IPS DF 19.7 (cell line): ENCODE measurements at regions not wholly inside any gene's neighbourhood (a gene's known extent, or its start where the extent isn't known, plus 50 kb on each side); places are given as distances from the start of the nearest gene placed in this dataset.
"Not testable (repeated sequence)": the region's sequence is repeated elsewhere in the genome, so short reads cannot be mapped to it uniquely, and the experiment has no call there.

Experiments used
- DNase-seq: peaks from one replicate; pipeline ENCODE4 v3.0.0-alpha.2; 2013; ENCODE audit warnings: low read depth, low spot score

- DNase-seq = no peak
These were observed 131.3 kb downstream of the LPIN1 start for GRCh38 chr2:11877764-11878163.

GRCh38 chr2:11885253-11885652, 138.8 kb downstream of the LPIN1 start:
- DNase-seq = not testable (repeated sequence)

GRCh38 chr2:11886899-11887298, 140.5 kb downstream of the LPIN1 start:
- not testable (repeated sequence) for DNase-seq

DNA sequence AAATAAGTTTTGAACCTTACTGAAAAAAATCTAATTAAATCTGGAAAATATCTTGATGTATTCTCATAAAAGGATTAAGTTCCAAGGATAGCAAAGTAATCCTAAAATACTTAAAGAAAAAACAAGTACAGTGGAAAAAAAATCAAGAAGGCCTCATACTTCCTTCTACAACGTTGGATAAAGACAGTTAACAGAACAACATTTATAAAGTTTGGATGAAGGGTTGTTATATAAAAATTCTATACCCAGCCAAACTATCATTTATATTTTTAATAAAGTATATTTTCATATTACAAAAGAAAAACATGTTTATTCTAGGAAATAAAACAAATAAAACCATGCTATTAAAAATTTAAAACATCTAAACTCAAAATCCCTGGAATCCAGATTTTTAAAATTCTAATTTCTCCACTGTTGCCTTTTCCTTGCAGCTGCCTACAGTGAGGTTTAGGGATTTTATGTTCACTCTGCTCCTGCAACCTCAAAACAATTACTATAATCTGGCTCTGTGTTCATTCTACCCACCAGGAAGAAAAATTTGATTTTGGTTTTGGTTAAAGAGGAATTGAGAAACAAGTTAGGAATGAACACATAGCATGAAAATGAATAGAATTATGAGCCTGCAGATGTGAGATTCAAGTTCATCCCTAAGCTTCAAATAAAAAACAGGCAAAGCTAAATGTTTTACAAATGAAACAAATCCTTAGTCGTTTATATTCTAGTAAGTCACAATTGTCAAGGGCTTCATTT, 142.8 kb downstream of the LPIN1 start:
- no peak for DNase-seq

DNA sequence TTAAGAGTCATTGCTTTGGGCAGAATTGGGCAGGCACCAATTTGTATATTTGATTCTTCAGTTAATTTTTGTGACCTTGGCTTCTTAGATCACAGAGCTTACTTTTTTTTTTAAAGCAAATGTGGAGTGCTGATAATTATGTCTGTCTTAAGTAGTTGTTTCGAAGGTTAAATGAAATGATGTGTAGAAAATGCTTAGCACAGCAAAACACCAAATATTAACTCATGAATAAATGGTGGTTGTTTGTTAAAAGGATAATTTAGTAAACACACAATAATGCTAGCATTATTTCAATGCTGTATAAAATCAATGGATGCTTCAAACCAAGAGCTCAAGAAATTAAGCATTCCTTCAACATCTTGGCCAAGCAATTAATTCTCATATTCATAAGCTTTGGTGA, 143.4 kb downstream of the LPIN1 start:
- DNase-seq = no peak

GRCh38 chr2:11891028-11891427, 144.6 kb downstream of the LPIN1 start:
- no peak for DNase-seq

GRCh38 chr2:11891671-11892440, 145.4 kb downstream of the LPIN1 start:
- no peak for DNase-seq

DNA sequence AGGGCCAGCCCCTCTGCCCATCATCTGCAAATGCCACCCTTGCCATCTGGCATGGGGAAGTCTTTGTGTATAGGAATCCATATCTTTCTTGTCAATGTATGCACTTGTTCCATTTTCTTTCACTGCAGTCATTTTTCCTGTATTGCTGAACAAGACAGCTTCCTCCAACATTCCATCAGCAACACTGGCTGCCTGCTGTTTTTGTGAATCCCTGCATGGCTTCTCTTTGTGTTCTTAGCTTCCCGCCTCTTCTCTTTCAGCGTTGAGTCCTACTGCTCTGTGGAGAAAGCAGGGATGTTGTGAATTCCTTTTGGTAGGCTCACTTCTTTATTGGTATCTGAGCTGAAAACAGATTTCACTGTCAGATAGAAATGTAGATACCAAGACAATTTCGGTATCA, 150.0 kb downstream of the LPIN1 start:
- DNase-seq = no peak

GRCh38 chr2:11898576-11898975, 152.1 kb downstream of the LPIN1 start:
- DNase-seq = no peak

- no peak for DNase-seq
These were observed 152.9 kb downstream of the LPIN1 start for GRCh38 chr2:11899264-11899818.

DNA sequence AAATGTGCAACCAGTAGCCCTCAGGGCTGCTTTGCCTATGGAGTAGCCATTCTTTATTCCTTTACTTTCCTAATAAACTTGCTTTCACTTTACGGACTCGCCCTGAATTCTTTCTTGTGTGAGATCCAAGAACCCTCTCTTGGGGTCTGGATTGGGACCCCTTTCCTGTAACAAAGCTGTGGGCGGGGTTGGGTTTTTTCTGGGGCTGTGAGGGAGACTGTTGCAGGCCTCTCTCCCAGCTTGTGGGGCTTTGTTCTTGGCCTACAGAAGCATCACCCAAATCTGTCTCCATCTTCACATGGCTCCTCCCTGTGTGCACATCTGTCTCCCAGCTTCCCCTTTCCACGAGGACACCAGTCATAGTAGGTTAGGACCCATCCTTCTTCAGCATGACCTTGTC, 154.5 kb downstream of the LPIN1 start:
- not testable (repeated sequence) for DNase-seq

GRCh38 chr2:11901351-11902069, 155.1 kb downstream of the LPIN1 start:
- DNase-seq = no peak

- DNase-seq = no peak
These were observed 156.7 kb downstream of the LPIN1 start for GRCh38 chr2:11903085-11903606.

GRCh38 chr2:11904029-11904428, 157.6 kb downstream of the LPIN1 start:
- DNase-seq = no peak

DNA sequence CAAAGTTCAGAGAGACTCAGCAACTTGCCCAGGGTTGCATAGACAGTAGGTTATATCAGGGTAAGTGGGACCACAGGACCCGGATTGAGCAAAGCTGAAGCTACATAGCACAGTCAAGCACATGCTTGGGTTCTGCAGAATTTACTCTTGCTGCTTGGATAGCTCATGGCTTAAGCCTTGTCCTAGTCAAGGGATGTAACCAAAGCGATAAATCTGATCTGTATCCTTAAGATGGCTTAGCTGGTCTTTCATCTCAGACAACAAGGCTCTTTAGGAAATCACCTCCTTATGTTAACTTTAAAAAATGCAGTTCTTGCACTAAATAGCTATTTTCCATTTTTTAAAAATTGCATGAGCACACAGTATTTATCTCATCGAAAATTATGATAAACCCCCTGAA, 158.5 kb downstream of the LPIN1 start:
- DNase-seq = no peak

GRCh38 chr2:11907190-11907589, 160.8 kb downstream of the LPIN1 start:
- no peak for DNase-seq

GRCh38 chr2:11910971-11911370, 164.5 kb downstream of the LPIN1 start:
- no peak for DNase-seq

- DNase-seq = no peak
These were observed 166.5 kb downstream of the LPIN1 start for GRCh38 chr2:11912980-11913379.

GRCh38 chr2:11914455-11914854, 168.0 kb downstream of the LPIN1 start:
- no peak for DNase-seq

GRCh38 chr2:11915650-11916049, 169.2 kb downstream of the LPIN1 start:
- no peak for DNase-seq

- no peak for DNase-seq
These were observed 173.5 kb downstream of the LPIN1 start for GRCh38 chr2:11919953-11920352.
